ENCODE measurements at regions not wholly inside any gene's neighbourhood (a gene's known extent, or its start where the extent isn't known, plus 50 kb on each side); places are given as distances from the start of the nearest gene placed in this dataset.

GRCh38 chr2:204202253-204202652 lies 265.7 kb downstream of the ICOS start:
- Histone ChIP-seq H3K36me3 (ENCODE audit: control insufficient read depth, insufficient read depth, low read length) (no peaks in the 10 kb centered on the region), H3K4me3 (ENCODE audit: low read depth, low read length) (no peak overlapping the region), H3K27me3 (ENCODE audit: control insufficient read depth, insufficient read depth, low read length) (no peaks in the 10 kb centered on the region)
- FAIRE-seq (no peak), DNase-seq (ENCODE audit: low read depth) (no peak)
- no peak for TF ChIP-seq CTCF (IDR thresholded peaks at IDR 0.05; ENCODE audit: insufficient read depth, low read length, severe bottlenecking)

GRCh38 chr2:204203704-204204103 lies 267.1 kb downstream of the ICOS start:
- DNase-seq (ENCODE audit: low read depth) (no peak), FAIRE-seq (no peak)
- Histone ChIP-seq H3K36me3 (ENCODE audit: control insufficient read depth, insufficient read depth, low read length) (no peaks in the 10 kb centered on the region), H3K4me3 (ENCODE audit: low read depth, low read length) (no peak overlapping the region), H3K27me3 (ENCODE audit: control insufficient read depth, insufficient read depth, low read length) (no peaks in the 10 kb centered on the region)
- no peak for TF ChIP-seq CTCF (IDR thresholded peaks at IDR 0.05; ENCODE audit: insufficient read depth, low read length, severe bottlenecking)

DNA sequence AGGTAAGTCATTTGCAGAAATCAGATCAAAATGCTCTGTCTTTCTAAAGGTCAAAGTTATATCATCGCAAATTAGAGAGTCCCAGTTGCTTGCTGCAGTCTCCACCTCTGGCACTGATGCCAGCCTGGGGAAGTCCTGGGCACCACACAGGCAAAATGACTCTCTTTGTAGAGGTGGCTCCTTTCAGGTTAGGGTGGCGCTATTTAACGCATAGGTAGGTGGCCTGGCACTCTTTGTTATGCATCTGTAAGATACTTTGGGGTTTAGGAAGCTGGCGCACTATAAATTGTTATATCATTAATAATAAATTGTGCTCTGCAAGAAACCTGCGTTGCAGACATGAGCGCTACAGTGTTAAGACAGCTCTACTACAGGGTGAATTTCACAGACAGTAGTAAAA lies 268.5 kb downstream of the ICOS start:
- no peak overlapping the region for H3K4me3 ChIP-seq (ENCODE audit: low read depth, low read length)
- H3K27me3 ChIP-seq (ENCODE audit: control insufficient read depth, insufficient read depth, low read length), result no peaks in the 10 kb centered on the region
- no peaks in the 10 kb centered on the region for H3K36me3 ChIP-seq (ENCODE audit: control insufficient read depth, insufficient read depth, low read length)
- no peak for DNase-seq (ENCODE audit: low read depth)
- no peak for TF ChIP-seq CTCF (IDR thresholded peaks at IDR 0.05; ENCODE audit: insufficient read depth, low read length, severe bottlenecking)
- FAIRE-seq, result no peak

DNA sequence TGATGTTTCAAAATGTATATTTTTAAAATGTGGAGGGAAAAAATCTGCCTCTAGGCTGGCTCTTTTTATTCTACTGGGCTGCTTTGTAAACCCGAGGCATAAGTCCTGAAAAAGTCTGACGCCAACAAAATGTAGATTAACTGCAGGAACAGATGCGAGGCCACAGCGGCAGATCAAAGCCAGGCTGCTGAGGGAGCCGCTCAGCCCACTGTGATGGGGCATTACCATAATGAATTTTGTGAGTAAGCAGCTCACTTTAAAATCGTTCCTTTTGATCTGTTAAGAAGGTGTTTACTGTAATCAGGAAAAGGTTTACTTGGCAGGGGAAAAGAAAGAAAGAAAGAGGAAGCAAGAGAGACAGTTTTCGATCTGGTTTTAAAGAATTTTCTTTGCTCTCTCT lies 269.0 kb downstream of the ICOS start:
- no peak for DNase-seq (ENCODE audit: low read depth)

GRCh38 chr2:204207866-204208265 lies 271.3 kb downstream of the ICOS start:
- no peak for FAIRE-seq
- no peak for DNase-seq (ENCODE audit: low read depth)
- Histone ChIP-seq H3K36me3 (ENCODE audit: control insufficient read depth, insufficient read depth, low read length) (no peaks in the 10 kb centered on the region), H3K27me3 (ENCODE audit: control insufficient read depth, insufficient read depth, low read length) (no peaks in the 10 kb centered on the region), H3K4me3 (ENCODE audit: low read depth, low read length) (no peak overlapping the region)
- TF ChIP-seq CTCF (IDR thresholded peaks at IDR 0.05; ENCODE audit: insufficient read depth, low read length, severe bottlenecking), result no peak

More for the DNA sequence above, 269.0 kb downstream of the ICOS start:
- no peaks in the 10 kb centered on the region for H3K27me3 ChIP-seq (ENCODE audit: control insufficient read depth, insufficient read depth, low read length)
- H3K4me3 ChIP-seq (ENCODE audit: low read depth, low read length), result no peak overlapping the region
- no peaks in the 10 kb centered on the region for H3K36me3 ChIP-seq (ENCODE audit: control insufficient read depth, insufficient read depth, low read length)
- FAIRE-seq, result no peak
- no peak for TF ChIP-seq CTCF (IDR thresholded peaks at IDR 0.05; ENCODE audit: insufficient read depth, low read length, severe bottlenecking)

- no peak for TF ChIP-seq CTCF (IDR thresholded peaks at IDR 0.05; ENCODE audit: insufficient read depth, low read length, severe bottlenecking)
- no peak for FAIRE-seq
Observed at GRCh38 chr2:204213588-204213987, 277.0 kb downstream of the ICOS start.

More at GRCh38 chr2:204213588-204213987, 277.0 kb downstream of the ICOS start:
- Histone ChIP-seq H3K4me3 (ENCODE audit: low read depth, low read length) (no peak overlapping the region), H3K27me3 (ENCODE audit: control insufficient read depth, insufficient read depth, low read length) (no peaks in the 10 kb centered on the region), H3K36me3 (ENCODE audit: control insufficient read depth, insufficient read depth, low read length) (no peaks in the 10 kb centered on the region)
- no peak for DNase-seq (ENCODE audit: low read depth)
